Glutamatergic neuron (in vitro differentiated cells): ENCODE measurements at regions not wholly inside any gene's neighbourhood (a gene's known extent, or its start where the extent isn't known, plus 50 kb on each side); places are given as distances from the start of the nearest gene placed in this dataset.

Experiments used
- DNase-seq: peaks from one replicate; pipeline ENCODE4 v3.0.0; 2022
- H3K27ac Mint-ChIP-seq: one replicate; pipeline ENCODE4 v1.8.0; 2020; ENCODE audit warnings: mild to moderate bottlenecking, mixed read lengths, inconsistent platforms; ENCODE audit not compliant: unreplicated experiment
- H3K27me3 Mint-ChIP-seq: one replicate; pipeline ENCODE4 v1.8.0; 2020; ENCODE audit warnings: mild to moderate bottlenecking, moderate library complexity, mixed read lengths, inconsistent platforms; ENCODE audit not compliant: unreplicated experiment
- H3K36me3 Mint-ChIP-seq: one replicate; pipeline ENCODE4 v1.8.0; 2020; ENCODE audit warnings: mild to moderate bottlenecking, mixed read lengths, inconsistent platforms; ENCODE audit not compliant: unreplicated experiment
- H3K4me1 Mint-ChIP-seq: one replicate; pipeline ENCODE4 v1.8.0; 2020; ENCODE audit warnings: mild to moderate bottlenecking, low read depth, mixed read lengths, inconsistent platforms; ENCODE audit not compliant: unreplicated experiment
- H3K4me3 Mint-ChIP-seq: one replicate; pipeline ENCODE4 v1.8.0; 2020; ENCODE audit warnings: mild to moderate bottlenecking, mixed read lengths, inconsistent platforms; ENCODE audit not compliant: unreplicated experiment
- H3K9me3 Mint-ChIP-seq: one replicate; pipeline ENCODE4 v1.8.0; 2020; ENCODE audit warnings: mild to moderate bottlenecking, moderate library complexity, mixed read lengths, inconsistent platforms; ENCODE audit not compliant: unreplicated experiment
- TF ChIP-seq, protein P1 (sequence below): fragments of 200-600 bp; sonication (generic); IDR thresholded peaks from one replicate; pipeline ENCODE4 v1.5.0; 2021; ENCODE audit not compliant: partially characterized antibody, unreplicated experiment

DNA sequence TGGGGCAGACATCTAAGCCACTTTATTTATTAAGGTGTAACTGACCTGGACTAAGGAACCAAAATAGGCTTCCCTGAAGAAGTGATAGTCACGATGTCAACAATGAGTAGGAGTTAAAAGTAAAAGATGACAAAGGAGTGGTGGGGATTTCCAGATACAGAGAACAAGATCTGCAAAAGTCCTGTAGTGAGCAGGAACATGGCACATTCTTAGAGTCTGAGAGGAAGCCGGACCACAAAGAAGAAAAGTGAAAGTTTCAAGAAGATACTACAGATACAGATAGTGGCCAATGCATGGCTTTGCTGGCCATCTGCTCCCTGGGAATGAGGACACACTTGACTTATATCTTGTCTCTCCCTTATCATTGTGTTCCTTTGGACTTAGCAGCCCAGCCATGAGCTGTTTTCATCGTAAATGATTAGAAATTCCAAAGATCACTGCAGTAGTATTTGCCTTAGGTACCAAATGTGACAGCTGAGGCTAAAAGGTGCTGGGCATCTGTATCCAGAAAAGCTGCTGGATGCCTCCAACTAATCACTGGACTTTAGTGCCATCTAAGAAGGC lies 302.4 kb upstream of the NR5A2 start:
- TF ChIP-seq, protein P1, sequence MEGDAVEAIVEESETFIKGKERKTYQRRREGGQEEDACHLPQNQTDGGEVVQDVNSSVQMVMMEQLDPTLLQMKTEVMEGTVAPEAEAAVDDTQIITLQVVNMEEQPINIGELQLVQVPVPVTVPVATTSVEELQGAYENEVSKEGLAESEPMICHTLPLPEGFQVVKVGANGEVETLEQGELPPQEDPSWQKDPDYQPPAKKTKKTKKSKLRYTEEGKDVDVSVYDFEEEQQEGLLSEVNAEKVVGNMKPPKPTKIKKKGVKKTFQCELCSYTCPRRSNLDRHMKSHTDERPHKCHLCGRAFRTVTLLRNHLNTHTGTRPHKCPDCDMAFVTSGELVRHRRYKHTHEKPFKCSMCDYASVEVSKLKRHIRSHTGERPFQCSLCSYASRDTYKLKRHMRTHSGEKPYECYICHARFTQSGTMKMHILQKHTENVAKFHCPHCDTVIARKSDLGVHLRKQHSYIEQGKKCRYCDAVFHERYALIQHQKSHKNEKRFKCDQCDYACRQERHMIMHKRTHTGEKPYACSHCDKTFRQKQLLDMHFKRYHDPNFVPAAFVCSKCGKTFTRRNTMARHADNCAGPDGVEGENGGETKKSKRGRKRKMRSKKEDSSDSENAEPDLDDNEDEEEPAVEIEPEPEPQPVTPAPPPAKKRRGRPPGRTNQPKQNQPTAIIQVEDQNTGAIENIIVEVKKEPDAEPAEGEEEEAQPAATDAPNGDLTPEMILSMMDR = no peak
- no peaks in the 10 kb centered on the region for H3K36me3 Mint-ChIP-seq
- no peak overlapping the region for H3K4me3 Mint-ChIP-seq
- no peak overlapping the region for H3K27ac Mint-ChIP-seq
- H3K27me3 Mint-ChIP-seq = no peaks in the 10 kb centered on the region
- no peaks in the 10 kb centered on the region for H3K4me1 Mint-ChIP-seq
- DNase-seq = no peak
- H3K9me3 Mint-ChIP-seq = no peaks in the 10 kb centered on the region

DNA sequence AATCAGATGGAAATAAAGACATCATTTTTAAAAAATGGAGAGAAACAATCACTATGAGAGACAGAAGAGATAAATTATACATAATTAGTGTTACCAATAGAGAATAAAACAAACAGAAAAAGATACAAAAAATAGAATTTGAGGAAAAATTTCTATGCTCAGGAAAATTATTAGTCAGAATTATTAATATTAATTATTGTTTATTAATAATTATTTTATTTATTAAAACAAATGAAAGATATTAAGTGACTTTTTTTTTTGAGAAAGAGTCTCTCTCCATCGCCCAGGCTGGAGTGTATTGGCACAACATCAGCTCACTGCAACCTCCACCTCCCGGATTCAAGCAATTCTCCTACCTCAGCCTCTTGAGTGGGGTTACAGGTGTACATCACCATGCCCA lies 299.8 kb upstream of the NR5A2 start:
- DNase-seq = no peak
- Mint-ChIP-seq H3K27me3 (no peaks in the 10 kb centered on the region), H3K36me3 (no peaks in the 10 kb centered on the region), H3K4me1 (no peaks in the 10 kb centered on the region), H3K27ac (no peak overlapping the region), H3K9me3 (no peaks in the 10 kb centered on the region), H3K4me3 (no peak overlapping the region)
- TF ChIP-seq, protein P1 = no peak

DNA sequence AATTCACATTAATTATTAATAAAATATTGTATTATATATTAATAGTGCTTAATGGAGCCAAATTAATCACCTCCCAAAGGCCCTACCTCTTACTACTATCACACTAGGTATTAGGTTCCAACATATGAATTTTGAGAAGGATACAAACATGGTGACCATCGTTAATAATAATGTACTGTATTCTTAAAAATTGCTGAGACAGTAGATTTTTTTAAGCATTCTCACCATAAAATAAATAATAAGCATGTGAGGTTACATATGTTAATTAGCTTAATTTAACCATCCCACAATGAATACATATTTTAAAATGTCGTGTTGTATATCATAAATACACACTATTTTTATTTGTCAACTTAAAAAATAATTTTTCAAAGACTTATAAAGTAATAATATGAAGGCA lies 299.2 kb upstream of the NR5A2 start:
- no peaks in the 10 kb centered on the region for H3K36me3 Mint-ChIP-seq
- no peaks in the 10 kb centered on the region for H3K4me1 Mint-ChIP-seq
- TF ChIP-seq, protein P1 = no peak
- no peak for DNase-seq
- no peaks in the 10 kb centered on the region for H3K9me3 Mint-ChIP-seq
- H3K27ac Mint-ChIP-seq = no peak overlapping the region
- no peak overlapping the region for H3K4me3 Mint-ChIP-seq
- no peaks in the 10 kb centered on the region for H3K27me3 Mint-ChIP-seq

DNA sequence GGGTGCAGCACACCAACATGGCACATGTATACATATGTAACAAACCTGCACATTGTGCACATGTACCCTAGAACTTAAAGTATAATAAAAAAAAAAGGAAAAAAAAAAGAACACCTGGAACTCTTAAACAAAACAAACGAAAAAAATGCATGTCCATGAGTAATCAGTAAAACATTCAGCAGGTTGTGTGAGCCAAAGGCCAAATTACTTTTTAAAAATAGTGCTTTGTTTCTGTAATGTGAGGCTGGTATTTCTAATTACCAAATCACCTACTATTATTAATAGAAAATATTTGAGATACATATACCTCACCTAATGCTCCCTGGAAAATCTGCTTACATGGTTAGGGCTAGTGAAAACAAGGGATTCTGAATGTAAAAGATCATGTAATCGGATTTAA lies 294.4 kb upstream of the NR5A2 start:
- no peak overlapping the region for H3K4me3 Mint-ChIP-seq
- TF ChIP-seq, protein P1 = no peak
- no peak overlapping the region for H3K27ac Mint-ChIP-seq
- DNase-seq = no peak
- no peaks in the 10 kb centered on the region for H3K4me1 Mint-ChIP-seq
- H3K9me3 Mint-ChIP-seq = no peaks in the 10 kb centered on the region
- H3K36me3 Mint-ChIP-seq = no peaks in the 10 kb centered on the region
- H3K27me3 Mint-ChIP-seq = no peaks in the 10 kb centered on the region

DNA sequence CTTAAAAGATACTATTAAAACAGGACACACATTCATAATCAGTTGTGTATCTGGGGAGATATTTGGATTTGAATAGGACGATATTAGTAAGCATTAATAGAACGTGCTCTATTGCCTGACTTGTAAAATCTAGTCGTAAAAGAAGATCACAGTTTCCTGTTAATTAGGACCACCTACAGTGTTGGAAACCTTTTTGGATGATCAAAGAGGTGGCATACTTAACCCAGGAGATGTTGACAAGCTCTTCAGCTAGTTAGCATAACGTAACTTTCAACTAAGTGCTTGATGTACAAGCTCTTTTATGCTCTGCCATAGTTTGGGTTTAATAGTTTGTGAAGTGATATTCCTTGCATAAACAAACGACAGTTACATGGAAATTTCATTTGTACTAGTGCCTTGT lies 293.3 kb upstream of the NR5A2 start:
- Mint-ChIP-seq H3K27ac (no peak overlapping the region), H3K4me3 (no peak overlapping the region), H3K27me3 (no peaks in the 10 kb centered on the region), H3K9me3 (no peaks in the 10 kb centered on the region), H3K36me3 (no peaks in the 10 kb centered on the region), H3K4me1 (no peaks in the 10 kb centered on the region)
- DNase-seq = no peak
- TF ChIP-seq, protein P1 = no peak
